Esophagus muscularis mucosa (tissue), 4 donors: ENCODE measurements at regions not wholly inside any gene's neighbourhood (a gene's known extent, or its start where the extent isn't known, plus 50 kb on each side); places are given as distances from the start of the nearest gene placed in this dataset.
A peak's percentile ranks its signal among the peaks of the same experiment; 100 is the strongest.

Experiments used
- DNase-seq: peaks from one replicate; pipeline ENCODE4 v3.0.0-alpha.2; 2017; ENCODE audit errors: extremely low spot score
- H3K27ac ChIP-seq, 4 donors: fragments of 200-600 bp; sonication (generic); replicated peaks in 1 of 4; 1 replicate in 3 of 4; 2 replicates in 1 of 4; pipeline ENCODE4 v1.5.1; 2016 to 2019; ENCODE audit warnings: mild to moderate bottlenecking in 1 of 4
- H3K27me3 ChIP-seq, 4 donors: fragments of 200-600 bp; sonication (generic); one replicate each; pipeline versions ENCODE4 v1.5.1 to v1.6.0; 2016 to 2019
- H3K36me3 ChIP-seq, 4 donors: fragments of 200-600 bp; sonication (generic); one replicate each; pipeline ENCODE4 v1.5.1; 2016 to 2019
- H3K4me1 ChIP-seq, 4 donors: fragments of 200-600 bp; sonication (generic); one replicate each; pipeline ENCODE4 v1.5.1; 2016 to 2019
- H3K4me3 ChIP-seq, 4 donors: fragments of 200-600 bp; sonication (generic); 1 replicate in 2 of 4; 2 replicates in 2 of 4; pipeline ENCODE4 v1.5.1; 2016 to 2019; ENCODE audit warnings: mild to moderate bottlenecking in 4 of 4, moderate library complexity in 1 of 4
- H3K9me3 ChIP-seq, 4 donors: fragments of 200-600 bp; sonication (generic); 1 replicate in 3 of 4; 2 replicates in 1 of 4; pipeline ENCODE4 v1.5.1; 2016 to 2019
- CTCF ChIP-seq, 3 experiments: fragments of 200-600 bp in 2 of 3; fragments of 450-650 bp in 1 of 3; sonication (generic) in 2 of 3; IDR thresholded peaks; one replicate each; pipeline ENCODE4 v1.5.1; 2017 to 2019; ENCODE audit warnings: antibody characterized with exemption in 3 of 3, mild to moderate bottlenecking in 2 of 3, moderate library complexity in 1 of 3
- EP300 ChIP-seq: sonication (generic); formaldehyde crosslinking; IDR thresholded peaks from one replicate; pipeline ENCODE4 v1.6.1; 2017; ENCODE audit warnings: antibody characterized with exemption
- POLR2A ChIP-seq: fragments of 450-650 bp; IDR thresholded peaks from one replicate; pipeline ENCODE4 v1.6.1; 2017; ENCODE audit warnings: antibody characterized with exemption, moderate library complexity, mild to moderate bottlenecking, low read depth
- POLR2AphosphoS5 ChIP-seq, 2 donors: sonication (generic); formaldehyde crosslinking; IDR thresholded peaks; one replicate each; pipeline ENCODE4 v1.6.1; 2017; ENCODE audit warnings: antibody characterized with exemption in 2 of 2
- WGBS: methylation state at CpG from one replicate; pipeline ENCODE4 v1.1.5; 2018; 5-methylcytosine and 5-hydroxymethylcytosine counted together
- intact Hi-C: fragments of 100-400 bp; cut with DNase I; formaldehyde crosslinking; loops from one replicate; pipeline ENCODE4 v1.15.1; 2023

GRCh38 chr12:41122894-41123293 is 65.2 kb upstream of the PDZRN4 start:
- Histone ChIP-seq H3K9me3 (peaks cover 0 to 7% (median 0%) of the 10 kb centered on the region in 4 donors), H3K27ac (peak overlapping the region in 2 of 4 donors; percentile 19), H3K27me3 (no peaks in the 10 kb centered on the region), H3K4me1 (peaks cover 0 to 22% (median 15%) of the 10 kb centered on the region in 4 donors), H3K4me3 (no peak overlapping the region), H3K36me3 (no peaks in the 10 kb centered on the region)
- intact Hi-C loops: no loop called here
- DNase-seq: no peak
- 14% methylated on average over 3 of the region's 3 CpGs for WGBS
- TF ChIP-seq POLR2AphosphoS5 (IDR thresholded peaks at IDR 0.05) (peak; percentile 43 to 48), CTCF (IDR thresholded peaks at IDR 0.05) (no peak), POLR2A (no peak), EP300 (no peak)

GRCh38 chr12:41123871-41124270 is 64.2 kb upstream of the PDZRN4 start:
- TF ChIP-seq EP300: no peak
- no peak for TF ChIP-seq CTCF (IDR thresholded peaks at IDR 0.05)
- no peak for TF ChIP-seq POLR2AphosphoS5 (IDR thresholded peaks at IDR 0.05)
- TF ChIP-seq POLR2A: no peak
- H3K27ac ChIP-seq: no peak overlapping the region
- intact Hi-C loops: no loop called here
- H3K4me3 ChIP-seq: no peak overlapping the region
- peaks cover 0 to 7% (median 0%) of the 10 kb centered on the region in 4 donors for H3K9me3 ChIP-seq
- no peaks in the 10 kb centered on the region for H3K27me3 ChIP-seq
- no peaks in the 10 kb centered on the region for H3K36me3 ChIP-seq
- DNase-seq: no peak
- 66% methylated on average over 1 of the region's 1 CpG for WGBS
- H3K4me1 ChIP-seq: peaks cover 0 to 26% (median 24%) of the 10 kb centered on the region in 4 donors
